Prostate gland (tissue), 2 donors: ENCODE measurements at regions not wholly inside any gene's neighbourhood (a gene's known extent, or its start where the extent isn't known, plus 50 kb on each side); places are given as distances from the start of the nearest gene placed in this dataset.

ENCODE experiments used
- DNase-seq: peaks from one replicate; pipeline ENCODE4 v3.0.0-alpha.2; 2019; ENCODE audit warnings: low spot score
- H3K27ac ChIP-seq, 2 donors: fragments of 200-600 bp; sonication (generic); 2 replicates each; pipeline ENCODE4 v1.5.1; 2017 to 2019
- H3K27me3 ChIP-seq: fragments of 200-600 bp; sonication (generic); replicated peaks from 2 replicates; pipeline ENCODE4 v1.5.1; 2019; ENCODE audit not compliant: insufficient read depth
- H3K36me3 ChIP-seq, 2 donors: fragments of 200-600 bp; sonication (generic); 1 replicate in 1 of 2; 2 replicates in 1 of 2; pipeline versions ENCODE4 v1.5.1 to v1.8.1; 2017 to 2019
- H3K4me1 ChIP-seq: fragments of 200-600 bp; sonication (generic); replicated peaks from 2 replicates; pipeline ENCODE4 v1.5.1; 2019
- H3K4me3 ChIP-seq, 2 donors: fragments of 200-600 bp; sonication (generic); 2 replicates each; pipeline ENCODE4 v1.5.1; 2017 to 2019
- H3K9me3 ChIP-seq: fragments of 200-600 bp; sonication (generic); 2 replicates; pipeline ENCODE4 v1.5.1; 2017
- POLR2A ChIP-seq: fragments of 450-650 bp; IDR thresholded peaks from one replicate; pipeline ENCODE4 v1.6.1; 2016; ENCODE audit warnings: antibody characterized with exemption, mild to moderate bottlenecking
- POLR2AphosphoS5 ChIP-seq: sonication (generic); formaldehyde crosslinking; IDR thresholded peaks from one replicate; pipeline ENCODE4 v1.6.1; 2017; ENCODE audit warnings: antibody characterized with exemption
- WGBS: methylation state at CpG from one replicate; pipeline ENCODE4 v1.1.5; 2018; 5-methylcytosine and 5-hydroxymethylcytosine counted together
- intact Hi-C: fragments of 100-400 bp; cut with DNase I; formaldehyde crosslinking; loops from one replicate; pipeline ENCODE4 v1.14.2; 2022
- TF ChIP-seq, protein P1 (sequence below), 4 experiments: fragments of 200-600 bp in 2 of 4; fragments of 450-650 bp in 2 of 4; sonication (generic) in 2 of 4; IDR thresholded peaks; 1 replicate in 3 of 4; 2 replicates in 1 of 4; pipeline ENCODE4 v1.5.1; 2016 to 2019; ENCODE audit warnings: antibody characterized with exemption in 4 of 4, mild to moderate bottlenecking in 2 of 4, moderate library complexity in 2 of 4

DNA sequence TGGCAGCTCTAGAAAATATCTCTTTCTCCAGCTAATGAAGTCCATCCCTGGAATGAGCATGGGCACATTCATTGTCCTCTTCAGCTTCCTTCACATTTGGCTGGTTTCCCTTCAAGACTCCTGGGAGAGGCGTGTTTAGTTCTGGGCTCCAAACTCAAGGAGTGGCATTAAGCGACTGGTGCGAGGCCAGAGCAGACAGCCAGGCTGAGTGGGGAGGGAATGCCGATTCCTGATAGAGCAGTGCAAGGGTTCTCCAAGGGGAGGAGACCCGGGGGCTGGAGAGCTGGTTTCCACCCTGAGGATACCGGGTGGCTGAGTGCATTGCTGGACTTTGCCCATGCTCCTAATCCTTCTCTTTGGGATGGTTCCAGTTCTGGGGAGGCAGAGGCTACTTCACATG is 372.1 kb downstream of the RPS24 start:
- no peak overlapping the region for H3K27ac ChIP-seq
- peaks cover 12% of the 10 kb centered on the region for H3K4me1 ChIP-seq
- DNase-seq: no peak
- no peaks in the 10 kb centered on the region for H3K36me3 ChIP-seq
- intact Hi-C loops: no loop called here
- H3K4me3 ChIP-seq: no peak overlapping the region
- 87% methylated on average over 6 of the region's 6 CpGs for WGBS
- no peak for TF ChIP-seq POLR2A
- no peak for TF ChIP-seq POLR2AphosphoS5
- TF ChIP-seq, protein P1, sequence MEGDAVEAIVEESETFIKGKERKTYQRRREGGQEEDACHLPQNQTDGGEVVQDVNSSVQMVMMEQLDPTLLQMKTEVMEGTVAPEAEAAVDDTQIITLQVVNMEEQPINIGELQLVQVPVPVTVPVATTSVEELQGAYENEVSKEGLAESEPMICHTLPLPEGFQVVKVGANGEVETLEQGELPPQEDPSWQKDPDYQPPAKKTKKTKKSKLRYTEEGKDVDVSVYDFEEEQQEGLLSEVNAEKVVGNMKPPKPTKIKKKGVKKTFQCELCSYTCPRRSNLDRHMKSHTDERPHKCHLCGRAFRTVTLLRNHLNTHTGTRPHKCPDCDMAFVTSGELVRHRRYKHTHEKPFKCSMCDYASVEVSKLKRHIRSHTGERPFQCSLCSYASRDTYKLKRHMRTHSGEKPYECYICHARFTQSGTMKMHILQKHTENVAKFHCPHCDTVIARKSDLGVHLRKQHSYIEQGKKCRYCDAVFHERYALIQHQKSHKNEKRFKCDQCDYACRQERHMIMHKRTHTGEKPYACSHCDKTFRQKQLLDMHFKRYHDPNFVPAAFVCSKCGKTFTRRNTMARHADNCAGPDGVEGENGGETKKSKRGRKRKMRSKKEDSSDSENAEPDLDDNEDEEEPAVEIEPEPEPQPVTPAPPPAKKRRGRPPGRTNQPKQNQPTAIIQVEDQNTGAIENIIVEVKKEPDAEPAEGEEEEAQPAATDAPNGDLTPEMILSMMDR (IDR thresholded peaks at IDR 0.05): no peak
- H3K27me3 ChIP-seq: no peaks in the 10 kb centered on the region
- H3K9me3 ChIP-seq: no peaks in the 10 kb centered on the region

DNA sequence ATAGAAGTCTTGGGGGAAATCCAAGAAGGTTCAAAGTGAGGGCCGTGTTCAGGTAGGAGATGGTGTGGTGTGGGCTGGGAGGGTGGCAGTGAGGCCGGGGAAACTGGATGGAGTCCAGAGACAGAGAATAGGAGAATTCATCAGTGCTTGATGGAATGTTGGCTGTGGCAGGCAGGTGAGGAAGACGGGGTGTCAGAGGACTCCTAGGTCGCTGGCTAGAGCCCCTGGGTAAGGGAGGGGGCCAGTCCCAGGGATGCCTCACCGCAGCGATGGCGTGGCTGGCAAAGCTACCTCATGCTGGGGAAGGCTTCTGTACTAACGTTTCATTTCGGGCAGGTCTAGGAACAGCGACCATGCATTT is 373.0 kb downstream of the RPS24 start:
- WGBS: 9% methylated on average over 10 of the region's 10 CpGs
- no peaks in the 10 kb centered on the region for H3K36me3 ChIP-seq
- no peaks in the 10 kb centered on the region for H3K27me3 ChIP-seq
- no peak overlapping the region for H3K27ac ChIP-seq
- TF ChIP-seq POLR2AphosphoS5: no peak
- peaks cover 12% of the 10 kb centered on the region for H3K4me1 ChIP-seq
- DNase-seq: no peak
- H3K4me3 ChIP-seq: peak overlapping the region; percentile 22 to 32
- no peaks in the 10 kb centered on the region for H3K9me3 ChIP-seq
- intact Hi-C loops: no loop called here

DNA sequence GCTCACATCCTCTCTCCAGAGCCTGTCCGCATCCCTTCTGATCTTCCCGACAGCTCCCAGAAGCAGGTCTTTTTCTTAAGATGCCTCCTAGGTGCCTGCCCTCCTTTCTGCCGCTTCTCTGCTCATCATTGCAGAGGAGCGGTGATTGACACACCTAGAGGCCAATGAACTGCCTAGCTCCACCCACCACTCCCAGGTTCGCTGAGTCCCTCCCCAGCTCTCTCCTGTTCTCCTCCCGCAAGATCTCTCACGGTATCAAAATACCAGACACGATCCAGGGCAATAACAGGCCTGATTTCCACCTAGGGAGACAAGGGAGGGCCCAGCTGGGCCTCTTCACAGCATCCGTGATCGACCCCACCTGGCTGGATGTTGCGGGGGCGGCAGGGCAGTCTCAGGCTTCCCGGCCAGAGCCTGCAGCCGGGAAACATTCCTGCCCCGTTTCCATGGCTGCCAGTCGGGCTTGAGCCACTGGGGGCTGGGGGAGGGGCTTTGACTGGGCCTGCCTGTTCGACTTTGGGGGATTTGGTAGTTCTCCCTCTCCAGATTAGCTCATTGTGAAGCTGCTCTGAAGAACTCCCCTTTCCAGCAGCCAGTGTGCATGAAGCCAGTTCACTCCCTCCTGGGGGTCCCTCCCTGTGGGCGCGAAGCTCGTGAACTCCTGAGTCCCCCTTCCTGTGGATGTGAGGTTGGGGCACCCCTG is 373.5 kb downstream of the RPS24 start:
- TF ChIP-seq POLR2A (no peak), POLR2AphosphoS5 (peak; percentile 63)
- intact Hi-C loops: no loop called here
- no peaks in the 10 kb centered on the region for H3K9me3 ChIP-seq
- H3K4me3 ChIP-seq: peak overlapping the region; percentile 22 to 32
- H3K36me3 ChIP-seq: no peaks in the 10 kb centered on the region
- WGBS: 10% methylated on average over 20 of the region's 20 CpGs
- H3K27ac ChIP-seq: peak overlapping the region; percentile 47 to 63
- peaks cover 12% of the 10 kb centered on the region for H3K4me1 ChIP-seq
- DNase-seq: peak; percentile 92
- no peaks in the 10 kb centered on the region for H3K27me3 ChIP-seq

DNA sequence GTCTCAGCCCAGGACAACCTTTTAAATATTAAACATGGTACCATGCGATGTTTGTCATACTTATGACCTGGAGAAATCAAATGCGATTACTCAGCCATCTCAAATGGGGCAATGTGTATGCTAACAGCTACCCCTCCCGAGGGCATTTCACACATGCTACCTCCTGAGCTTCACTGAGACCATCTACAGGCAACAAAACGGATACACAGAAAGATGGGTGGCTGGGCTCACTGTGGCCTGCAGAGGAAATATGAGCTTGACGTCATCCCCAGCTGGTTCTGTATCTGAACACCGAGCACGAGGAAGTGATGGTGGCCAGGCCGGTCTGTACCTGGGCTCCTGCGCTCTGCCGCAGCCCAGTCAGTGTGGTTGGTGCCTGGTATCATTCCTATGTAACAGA is 374.3 kb downstream of the RPS24 start:
- no peaks in the 10 kb centered on the region for H3K36me3 ChIP-seq
- intact Hi-C loops: no loop called here
- H3K27ac ChIP-seq: peak overlapping the region in 1 of 2 donors; percentile 77
- H3K27me3 ChIP-seq: no peaks in the 10 kb centered on the region
- WGBS: 91% methylated on average over 10 of the region's 10 CpGs
- no peaks in the 10 kb centered on the region for H3K9me3 ChIP-seq
- no peak for DNase-seq
- H3K4me1 ChIP-seq: peaks cover 12% of the 10 kb centered on the region
- TF ChIP-seq POLR2A (no peak), POLR2AphosphoS5 (no peak)
- TF ChIP-seq, protein P1 (IDR thresholded peaks at IDR 0.05): no peak
- H3K4me3 ChIP-seq: no peak overlapping the region

DNA sequence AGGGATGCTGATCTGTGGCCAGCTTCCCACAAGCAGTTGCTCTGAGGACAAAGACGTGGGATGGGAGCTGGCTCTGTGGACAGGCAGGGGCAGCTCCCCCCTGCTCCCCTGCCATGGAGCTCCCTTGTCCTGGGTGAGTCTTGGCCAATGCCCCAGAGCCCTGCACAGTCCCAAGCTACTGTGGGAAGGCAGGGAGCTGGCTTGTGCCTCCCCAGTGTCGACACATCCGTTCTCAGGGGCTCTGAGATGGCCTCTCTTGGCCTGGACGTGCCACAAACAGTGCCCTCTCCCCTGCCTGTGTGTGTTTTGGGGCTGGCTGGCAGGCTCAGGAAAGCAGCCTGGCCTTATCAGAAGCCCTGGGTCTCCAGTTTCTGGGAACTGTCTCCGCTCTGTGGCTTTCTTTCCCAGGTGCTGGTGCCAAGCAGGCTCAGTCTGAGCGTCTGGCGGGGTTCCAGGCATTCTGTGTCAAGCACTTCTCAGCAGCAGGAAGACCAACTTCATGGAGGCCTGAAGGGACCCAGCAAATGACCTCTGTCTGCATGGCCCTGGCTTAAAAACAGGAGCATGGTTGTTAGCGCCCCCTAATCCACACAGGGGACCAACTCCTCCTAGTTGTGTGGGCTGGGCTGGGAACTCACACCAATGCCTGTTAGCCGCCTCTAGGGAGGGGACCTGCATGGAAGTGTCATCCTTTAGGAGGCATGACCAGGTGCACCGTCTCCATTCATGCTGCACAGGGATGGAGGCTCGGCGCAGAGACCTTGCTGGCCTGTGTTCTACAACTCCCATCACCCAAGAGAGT is 375.2 kb downstream of the RPS24 start:
- Histone ChIP-seq H3K36me3 (no peaks in the 10 kb centered on the region), H3K9me3 (no peaks in the 10 kb centered on the region), H3K4me3 (no peak overlapping the region), H3K4me1 (peaks cover 12% of the 10 kb centered on the region), H3K27ac (peak overlapping the region; percentile 30 to 77), H3K27me3 (no peaks in the 10 kb centered on the region)
- peak; percentile 88 for DNase-seq
- TF ChIP-seq, protein P1 (IDR thresholded peaks at IDR 0.05): no peak
- TF ChIP-seq POLR2AphosphoS5: peak; percentile 35
- TF ChIP-seq POLR2A: no peak
- intact Hi-C loops: no loop called here
- 48% methylated on average over 12 of the region's 12 CpGs for WGBS
